ENCODE measurements at regions not wholly inside any gene's neighbourhood (a gene's known extent, or its start where the extent isn't known, plus 50 kb on each side); places are given as distances from the start of the nearest gene placed in this dataset.

- ATAC-seq (ENCODE audit: poor library complexity) = no peak
- Mint-ChIP-seq H3K4me3 (no peak overlapping the region), H3K36me3 (ENCODE audit: low read depth) (no peaks in the 10 kb centered on the region), H3K27me3 (no peaks in the 10 kb centered on the region), H3K27ac (no peak overlapping the region), H3K9me3 (peaks cover 2% of the 10 kb centered on the region), H3K4me1 (ENCODE audit: low read depth) (no peaks in the 10 kb centered on the region)
- DNase-seq = no peak
- intact Hi-C loops (cut with DNase I, micrococcal nuclease) = no loop called here
- TF ChIP-seq CTCF (IDR thresholded peaks at IDR 0.05) = no peak
- Histone ChIP-seq H3K36me3 (ENCODE audit: insufficient read depth, low read length) (no peaks in the 10 kb centered on the region), H3K9me3 (ENCODE audit: control insufficient read depth in 1 of 2, insufficient read depth in 1 of 2, low read length in 2 of 2) (no peaks in the 10 kb centered on the region), H3K27ac (ENCODE audit: low read depth in 1 of 2, low read length in 2 of 2) (no peak overlapping the region), H3K4me3 (ENCODE audit: low read length) (no peak overlapping the region), H3K27me3 (ENCODE audit: control insufficient read depth in 1 of 2, insufficient read depth in 2 of 2, low read length in 2 of 2) (no peaks in the 10 kb centered on the region), H3K4me1 (ENCODE audit: insufficient read depth, low read length) (no peaks in the 10 kb centered on the region)
- ChIA-PET CTCF (no interaction called here), POLR2A (no interaction called here)
Measured at GRCh38 chr1:81023187-81023724, 777.5 kb upstream of the ADGRL2 start.

- POLR2A ChIA-PET = no interaction called here
- no peak for DNase-seq
- intact Hi-C loops (cut with DNase I, micrococcal nuclease) = no loop called here
Measured at GRCh38 chr1:81021134-81021533, 779.6 kb upstream of the ADGRL2 start.

GRCh38 chr1:81020506-81020905, 780.2 kb upstream of the ADGRL2 start:
- intact Hi-C loops (cut with DNase I, micrococcal nuclease) = no loop called here
- Histone ChIP-seq H3K27me3 (ENCODE audit: control insufficient read depth in 1 of 2, insufficient read depth in 2 of 2, low read length in 2 of 2) (no peaks in the 10 kb centered on the region), H3K27ac (ENCODE audit: low read depth in 1 of 2, low read length in 2 of 2) (no peak overlapping the region), H3K4me3 (ENCODE audit: low read length) (no peak overlapping the region), H3K36me3 (ENCODE audit: insufficient read depth, low read length) (no peaks in the 10 kb centered on the region), H3K9me3 (ENCODE audit: control insufficient read depth in 1 of 2, insufficient read depth in 1 of 2, low read length in 2 of 2) (no peaks in the 10 kb centered on the region), H3K4me1 (ENCODE audit: insufficient read depth, low read length) (no peaks in the 10 kb centered on the region)
- Mint-ChIP-seq H3K4me3 (no peak overlapping the region), H3K27ac (no peak overlapping the region), H3K4me1 (ENCODE audit: low read depth) (no peaks in the 10 kb centered on the region), H3K36me3 (ENCODE audit: low read depth) (no peaks in the 10 kb centered on the region), H3K27me3 (no peaks in the 10 kb centered on the region), H3K9me3 (peaks cover 2% of the 10 kb centered on the region)
- CTCF ChIA-PET = no interaction called here
- ATAC-seq (ENCODE audit: poor library complexity) (no peak), DNase-seq (no peak)
- no peak for TF ChIP-seq CTCF (IDR thresholded peaks at IDR 0.05)
- POLR2A ChIA-PET = no interaction called here

More at GRCh38 chr1:81021134-81021533, 779.6 kb upstream of the ADGRL2 start:
- Mint-ChIP-seq H3K4me3 (no peak overlapping the region), H3K9me3 (peaks cover 2% of the 10 kb centered on the region), H3K27me3 (no peaks in the 10 kb centered on the region), H3K4me1 (ENCODE audit: low read depth) (no peaks in the 10 kb centered on the region), H3K36me3 (ENCODE audit: low read depth) (no peaks in the 10 kb centered on the region), H3K27ac (no peak overlapping the region)
- no peaks in the 10 kb centered on the region for H3K4me1 ChIP-seq (ENCODE audit: insufficient read depth, low read length)
- CTCF ChIA-PET = no interaction called here
- H3K4me3 ChIP-seq (ENCODE audit: low read length) = no peak overlapping the region
- no peaks in the 10 kb centered on the region for H3K9me3 ChIP-seq (ENCODE audit: control insufficient read depth in 1 of 2, insufficient read depth in 1 of 2, low read length in 2 of 2)
- H3K36me3 ChIP-seq (ENCODE audit: insufficient read depth, low read length) = no peaks in the 10 kb centered on the region
- no peak for TF ChIP-seq CTCF (IDR thresholded peaks at IDR 0.05)
- H3K27me3 ChIP-seq (ENCODE audit: control insufficient read depth in 1 of 2, insufficient read depth in 2 of 2, low read length in 2 of 2) = no peaks in the 10 kb centered on the region
- no peak for ATAC-seq (ENCODE audit: poor library complexity)
- H3K27ac ChIP-seq (ENCODE audit: low read depth in 1 of 2, low read length in 2 of 2) = no peak overlapping the region
